C4-2B (cell line): ENCODE measurements at regions not wholly inside any gene's neighbourhood (a gene's known extent, or its start where the extent isn't known, plus 50 kb on each side); places are given as distances from the start of the nearest gene placed in this dataset.

Experiments used
- ZFX ChIP-seq: fragments of 450-650 bp; IDR thresholded peaks from 2 replicates; pipeline ENCODE4 v1.6.1; 2017
- TF ChIP-seq, protein P1 (sequence below): fragments of 450-650 bp; conservative IDR thresholded peaks from 2 replicates; pipeline ENCODE4 v1.5.1; 2017; ENCODE audit warnings: mild to moderate bottlenecking

- TF ChIP-seq, protein P1, sequence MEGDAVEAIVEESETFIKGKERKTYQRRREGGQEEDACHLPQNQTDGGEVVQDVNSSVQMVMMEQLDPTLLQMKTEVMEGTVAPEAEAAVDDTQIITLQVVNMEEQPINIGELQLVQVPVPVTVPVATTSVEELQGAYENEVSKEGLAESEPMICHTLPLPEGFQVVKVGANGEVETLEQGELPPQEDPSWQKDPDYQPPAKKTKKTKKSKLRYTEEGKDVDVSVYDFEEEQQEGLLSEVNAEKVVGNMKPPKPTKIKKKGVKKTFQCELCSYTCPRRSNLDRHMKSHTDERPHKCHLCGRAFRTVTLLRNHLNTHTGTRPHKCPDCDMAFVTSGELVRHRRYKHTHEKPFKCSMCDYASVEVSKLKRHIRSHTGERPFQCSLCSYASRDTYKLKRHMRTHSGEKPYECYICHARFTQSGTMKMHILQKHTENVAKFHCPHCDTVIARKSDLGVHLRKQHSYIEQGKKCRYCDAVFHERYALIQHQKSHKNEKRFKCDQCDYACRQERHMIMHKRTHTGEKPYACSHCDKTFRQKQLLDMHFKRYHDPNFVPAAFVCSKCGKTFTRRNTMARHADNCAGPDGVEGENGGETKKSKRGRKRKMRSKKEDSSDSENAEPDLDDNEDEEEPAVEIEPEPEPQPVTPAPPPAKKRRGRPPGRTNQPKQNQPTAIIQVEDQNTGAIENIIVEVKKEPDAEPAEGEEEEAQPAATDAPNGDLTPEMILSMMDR, result no peak
- no peak for TF ChIP-seq ZFX
These were observed 79.4 kb upstream of the LRFN2 start for GRCh38 chr6:40666530-40666929.
